Eye (tissue), 1 donor: ENCODE measurements at regions not wholly inside any gene's neighbourhood (a gene's known extent, or its start where the extent isn't known, plus 50 kb on each side); places are given as distances from the start of the nearest gene placed in this dataset.
"Not testable (repeated sequence)": the region's sequence is repeated elsewhere in the genome, so short reads cannot be mapped to it uniquely, and the experiment has no call there.

Experiments used
- DNase-seq: peaks from one replicate; pipeline ENCODE4 v3.0.0-alpha.2; 2015

DNA sequence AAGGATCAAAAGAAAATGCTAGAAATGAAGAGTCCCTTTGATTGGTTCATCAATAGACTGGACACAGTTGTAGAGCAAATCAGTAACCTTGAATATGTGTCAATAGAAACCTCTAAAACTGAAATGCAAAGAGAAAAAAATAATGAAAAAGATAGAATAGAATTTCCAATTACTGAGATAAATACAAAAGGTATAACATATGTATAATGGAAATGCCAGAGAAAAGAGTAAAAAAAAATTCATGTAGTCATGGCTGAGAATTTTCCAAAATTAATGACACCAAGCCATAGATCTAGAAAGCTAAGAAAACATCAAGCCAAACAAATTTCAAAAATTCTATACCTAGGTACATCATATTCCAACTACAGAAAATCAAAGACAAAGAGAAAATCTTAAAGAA is 62.0 kb upstream of the HGF start:
- DNase-seq = no peak

DNA sequence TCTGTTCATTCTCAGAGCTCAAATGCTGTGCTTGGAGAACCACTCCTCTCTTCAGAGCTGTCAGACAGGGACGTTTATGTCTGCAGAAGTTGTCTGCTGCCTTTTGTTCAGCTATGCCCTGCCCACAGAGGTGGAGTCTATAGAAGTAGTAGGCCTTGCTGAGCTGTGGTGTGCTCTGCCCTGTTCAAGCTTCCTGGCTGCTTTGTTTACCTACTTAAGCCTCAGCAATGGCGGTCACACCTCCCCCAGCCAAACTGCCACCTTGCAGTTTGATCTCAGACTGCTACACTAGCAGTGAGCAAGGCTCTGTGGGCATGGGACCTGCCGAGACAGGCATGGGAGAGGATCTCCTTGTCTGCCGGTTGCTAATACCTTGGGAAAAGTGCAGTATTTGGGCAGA is 59.7 kb upstream of the HGF start:
- DNase-seq = not testable (repeated sequence)

DNA sequence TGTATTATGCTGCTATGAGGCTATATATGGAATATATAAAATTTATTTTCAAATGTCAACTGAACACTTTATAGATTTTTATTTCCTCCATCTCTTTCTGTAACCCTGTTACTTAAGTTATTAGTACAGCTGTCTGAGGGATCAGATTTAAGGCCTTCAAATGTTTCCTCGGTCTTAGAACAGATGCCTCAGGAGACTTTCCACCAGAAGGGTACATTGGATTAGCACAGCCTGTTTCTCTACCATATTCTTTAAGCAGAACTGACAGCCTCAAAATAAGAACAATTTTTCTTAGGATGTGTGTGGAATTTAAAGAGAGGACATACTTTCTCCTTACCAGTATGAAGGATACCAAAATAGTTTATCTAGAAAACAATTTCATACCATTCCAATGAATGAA is 53.0 kb upstream of the HGF start:
- peak; percentile 41 for DNase-seq

- no peak for DNase-seq
Observed at GRCh38 chr7:81819861-81820260, 50.0 kb upstream of the HGF start.
